Putamen (tissue), 1 donor: ENCODE measurements at regions not wholly inside any gene's neighbourhood (a gene's known extent, or its start where the extent isn't known, plus 50 kb on each side); places are given as distances from the start of the nearest gene placed in this dataset.

ENCODE experiments used
- DNase-seq: peaks from one replicate; pipeline ENCODE4 v3.0.0-alpha.2; 2016; ENCODE audit warnings: low spot score

GRCh38 chr4:176507845-176508533, 188.2 kb downstream of the SPCS3 start:
- no peak for DNase-seq

GRCh38 chr4:176508780-176509331, 189.1 kb downstream of the SPCS3 start:
- no peak for DNase-seq

GRCh38 chr4:176525576-176525975, 205.8 kb downstream of the SPCS3 start:
- DNase-seq: no peak

- DNase-seq: no peak
Measured at GRCh38 chr4:176526704-176527103, 206.9 kb downstream of the SPCS3 start.

- DNase-seq: no peak
Measured at GRCh38 chr4:176529574-176529973, 209.8 kb downstream of the SPCS3 start.

- no peak for DNase-seq
Measured at GRCh38 chr4:176533159-176533558, 213.4 kb downstream of the SPCS3 start.

- no peak for DNase-seq
Measured at GRCh38 chr4:176534566-176534965, 214.8 kb downstream of the SPCS3 start.

DNA sequence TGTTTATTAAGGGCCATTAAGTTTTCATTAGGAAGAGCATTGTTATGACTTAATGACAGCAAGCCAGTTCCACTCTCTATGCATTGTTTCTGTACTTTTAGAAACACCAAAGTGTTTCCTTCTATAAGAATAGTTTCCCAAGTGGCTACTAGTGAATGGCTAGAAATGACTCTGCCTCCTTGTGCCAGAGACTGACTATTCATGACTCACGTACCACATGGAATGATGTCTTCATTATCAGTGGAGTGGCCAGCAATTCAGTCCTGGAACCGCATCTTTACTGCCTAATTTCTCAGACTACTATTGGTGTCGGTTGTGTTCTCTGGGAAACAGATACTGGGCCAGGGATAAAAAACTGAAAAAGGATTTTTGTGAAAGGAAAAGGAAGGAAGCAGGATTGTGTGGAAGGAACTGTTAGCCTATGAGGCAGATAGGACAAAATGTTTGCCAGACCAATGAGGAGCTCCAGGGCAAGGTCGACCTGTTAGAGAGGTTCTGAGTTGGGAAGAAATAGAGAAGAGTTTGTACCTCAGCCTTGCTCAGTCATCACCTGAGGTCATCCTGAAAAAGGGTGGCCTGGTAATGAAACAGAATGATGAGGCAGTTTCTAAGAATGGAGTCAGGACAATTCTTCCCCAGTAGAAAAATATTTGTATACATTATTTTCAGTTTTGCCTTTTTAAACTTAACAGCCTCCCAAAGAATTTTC, 218.6 kb downstream of the SPCS3 start:
- DNase-seq: no peak

GRCh38 chr4:176539091-176539784, 219.5 kb downstream of the SPCS3 start:
- no peak for DNase-seq

DNA sequence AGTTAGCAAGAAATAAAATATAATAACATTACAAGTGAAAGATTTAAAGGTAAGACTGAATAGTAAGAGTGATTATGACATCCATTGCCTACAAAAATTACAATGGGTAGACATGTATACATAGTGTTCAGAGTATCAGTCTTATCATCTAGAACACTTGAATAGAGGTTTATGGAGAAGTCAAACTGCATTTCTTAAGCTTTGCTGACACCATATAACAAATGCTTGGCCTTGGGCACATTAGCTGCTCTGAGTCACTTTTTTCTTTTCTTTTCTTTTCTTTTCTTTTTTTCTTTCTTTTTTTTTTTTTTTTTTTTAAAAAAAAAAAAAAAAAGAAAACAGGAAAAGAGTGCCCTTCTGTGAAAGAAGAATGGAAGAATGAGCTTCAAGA, 220.0 kb downstream of the SPCS3 start:
- no peak for DNase-seq

GRCh38 chr4:176540814-176541213, 221.0 kb downstream of the SPCS3 start:
- no peak for DNase-seq

- DNase-seq: no peak
Measured at GRCh38 chr4:176545872-176546271, 226.1 kb downstream of the SPCS3 start.

DNA sequence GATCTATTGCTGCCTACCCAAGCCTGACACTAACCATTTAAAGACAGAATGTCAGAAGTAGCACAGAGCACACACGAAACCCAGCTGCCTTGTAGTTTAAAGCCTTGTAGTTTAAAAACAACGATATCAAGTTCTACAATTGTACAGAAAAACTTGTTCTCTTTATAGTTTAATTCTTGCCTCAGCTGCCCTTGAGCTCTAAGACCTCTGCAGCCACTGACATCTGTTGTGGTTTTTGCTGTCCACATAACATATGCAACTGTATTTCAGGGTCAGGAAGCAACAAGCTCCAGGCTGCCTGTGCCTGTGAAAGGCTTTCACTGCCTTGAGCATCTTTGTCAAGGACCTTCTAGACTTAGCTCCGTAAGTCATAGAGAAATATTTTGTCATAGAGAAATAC, 227.2 kb downstream of the SPCS3 start:
- no peak for DNase-seq

- no peak for DNase-seq
Measured at GRCh38 chr4:176548571-176548970, 228.8 kb downstream of the SPCS3 start.

DNA sequence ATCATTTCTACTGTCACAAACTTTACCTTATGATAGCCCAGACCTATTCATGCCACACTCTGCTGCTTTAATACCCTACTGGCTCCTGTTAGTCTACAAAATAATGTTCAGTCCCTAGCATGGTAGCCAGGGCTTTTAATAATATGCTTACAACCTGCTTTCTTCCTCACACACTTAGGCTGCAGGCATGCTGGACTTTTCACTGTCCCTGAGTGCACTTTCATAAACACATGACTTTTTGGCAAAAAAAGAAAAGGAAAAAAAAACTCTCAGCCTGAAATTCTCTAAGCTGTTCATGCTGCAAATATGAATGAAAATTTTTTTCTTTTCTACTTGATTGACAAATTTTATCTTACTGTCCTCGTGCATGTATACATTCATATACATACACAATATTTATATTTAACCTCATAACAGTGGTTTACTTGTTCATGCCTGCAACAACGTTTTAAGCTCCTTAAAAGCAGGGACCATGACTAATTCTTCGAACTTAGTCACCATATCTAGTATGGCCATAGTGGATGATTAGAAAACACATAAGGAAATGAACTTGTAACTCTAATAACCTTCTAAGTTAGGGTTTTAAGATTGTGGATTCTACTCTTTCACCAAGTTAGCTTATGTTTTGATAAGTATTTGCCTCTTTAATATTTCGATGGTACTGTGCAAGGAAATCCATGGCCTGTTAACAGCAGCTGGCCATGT, 229.5 kb downstream of the SPCS3 start:
- no peak for DNase-seq

DNA sequence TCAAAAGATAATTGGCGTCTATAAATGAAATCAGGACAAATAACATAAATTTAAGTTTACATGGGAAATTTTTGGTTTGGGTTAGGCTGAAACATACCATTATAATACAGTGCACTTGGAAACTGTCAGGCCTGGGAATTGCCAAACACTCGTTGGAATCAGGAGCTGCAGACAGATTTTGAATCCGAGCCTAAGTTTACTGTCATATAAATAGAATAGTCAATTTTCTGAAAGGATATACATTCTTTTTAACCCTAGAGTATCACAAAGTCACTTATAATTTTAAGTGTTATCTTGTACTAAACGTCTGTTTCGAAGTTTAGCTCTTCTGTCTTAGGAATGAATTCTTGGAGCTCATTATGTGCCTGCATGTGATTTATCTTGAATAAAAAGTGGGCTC, 234.1 kb downstream of the VEGFC start:
- DNase-seq: no peak

DNA sequence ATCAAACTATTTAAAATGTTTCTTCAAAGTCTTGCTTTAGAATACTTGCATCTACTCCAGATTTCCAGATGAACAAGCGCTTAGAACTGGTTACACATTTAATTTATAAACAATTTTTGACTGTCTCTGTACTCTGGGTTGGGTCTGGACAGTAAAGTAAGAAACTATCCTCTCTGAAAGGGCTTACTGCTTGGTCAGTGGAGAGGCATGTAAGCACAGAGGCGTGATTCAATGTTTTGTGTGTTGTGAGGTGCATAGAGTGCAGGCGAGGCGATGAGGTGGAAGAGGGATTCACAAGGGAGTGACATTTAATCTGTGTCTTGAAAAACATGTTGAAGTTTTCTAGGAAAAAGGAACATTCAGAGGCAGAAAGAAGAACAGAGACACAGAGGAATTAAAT, 231.4 kb downstream of the VEGFC start:
- no peak for DNase-seq

DNA sequence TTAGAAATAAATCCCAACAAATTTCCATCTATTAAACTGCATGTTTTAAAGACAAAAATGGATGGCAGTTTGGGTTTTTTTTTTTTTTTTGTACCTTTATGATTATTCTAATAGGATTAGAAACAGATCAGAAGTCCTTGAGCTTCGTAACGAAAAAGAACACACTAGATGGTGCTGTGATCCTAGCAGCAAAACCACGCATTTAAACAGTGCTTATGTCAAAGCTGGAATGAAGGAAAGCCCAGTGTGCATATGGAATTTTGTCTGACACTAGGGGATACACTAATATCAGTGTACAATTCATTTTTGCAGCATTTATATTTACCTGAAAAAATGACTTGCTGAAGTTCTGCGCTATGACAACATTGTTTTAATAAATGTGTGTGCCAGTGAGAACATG, 229.1 kb downstream of the VEGFC start:
- peak; percentile 4 for DNase-seq

GRCh38 chr4:176565049-176565448, 227.7 kb downstream of the VEGFC start:
- DNase-seq: no peak

- DNase-seq: no peak
Measured at GRCh38 chr4:176566769-176567168, 226.0 kb downstream of the VEGFC start.

GRCh38 chr4:176568238-176568637, 224.5 kb downstream of the VEGFC start:
- DNase-seq: no peak

DNA sequence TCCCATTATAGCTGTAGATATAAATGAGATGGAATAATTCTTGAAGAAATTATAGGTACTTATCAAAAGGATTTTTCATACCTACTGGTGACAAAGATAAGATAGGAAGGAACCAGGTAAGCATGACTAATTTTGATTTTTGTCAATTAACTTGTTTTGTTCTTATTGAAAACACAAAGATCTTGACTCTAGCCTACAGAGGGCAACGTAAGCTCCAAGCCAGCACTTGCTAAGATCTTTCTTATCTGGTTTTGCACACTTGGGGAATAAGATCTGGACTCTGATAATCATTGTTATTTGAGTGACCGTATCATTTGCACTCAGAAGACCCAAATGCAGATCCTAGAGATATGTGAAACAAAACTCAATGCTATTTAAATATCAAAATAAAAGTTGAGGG, 223.4 kb downstream of the VEGFC start:
- no peak for DNase-seq
